Right ventricle myocardium inferior (tissue), 1 donor: ENCODE measurements at regions not wholly inside any gene's neighbourhood (a gene's known extent, or its start where the extent isn't known, plus 50 kb on each side); places are given as distances from the start of the nearest gene placed in this dataset.
A peak's percentile ranks its signal among the peaks of the same experiment; 100 is the strongest.

Experiments used
- ATAC-seq: fragments of 200-7000 bp; cut with Tn5 transposase; one replicate; pipeline ENCODE4 v1.9.1; 2020; ENCODE audit warnings: mild to moderate bottlenecking, moderate library complexity
- DNase-seq: peaks from one replicate; pipeline ENCODE4 v3.0.0; 2021; ENCODE audit errors: missing footprints
- intact Hi-C: fragments of 100-400 bp; cut with DNase I; formaldehyde crosslinking; loops from one replicate; pipeline ENCODE4 v1.11.0; 2022
- donor health status: DM: no; HTN: yes; CAD: no; lungs with severe emphysema.

GRCh38 chr2:215756346-215756730, 257.0 kb downstream of the MREG start:
- ATAC-seq (no peak), DNase-seq (no peak)
- intact Hi-C loops: no loop called here

GRCh38 chr2:215755641-215756345, 257.6 kb downstream of the MREG start:
- ATAC-seq (no peak), DNase-seq (no peak)
- intact Hi-C loops: no loop called here

GRCh38 chr2:215754546-215754945, 258.8 kb downstream of the MREG start:
- ATAC-seq: peak; percentile 47
- intact Hi-C loops: no loop called here
- no peak for DNase-seq

GRCh38 chr2:215753808-215754207, 259.5 kb downstream of the MREG start:
- ATAC-seq (no peak), DNase-seq (no peak)
- intact Hi-C loops: no loop called here

- DNase-seq: no peak
- intact Hi-C loops: no loop called here
- no peak for ATAC-seq
Measured at GRCh38 chr2:215752991-215753390, 260.4 kb downstream of the MREG start.

GRCh38 chr2:215752436-215752835, 260.9 kb downstream of the MREG start:
- DNase-seq (no peak), ATAC-seq (no peak)
- intact Hi-C loops: no loop called here

GRCh38 chr2:215751911-215752272, 261.5 kb downstream of the MREG start:
- DNase-seq: no peak
- intact Hi-C loops: no loop called here

GRCh38 chr2:215751200-215751910, 262.0 kb downstream of the MREG start:
- no peak for DNase-seq
- intact Hi-C loops: no loop called here
- ATAC-seq: no peak

More at GRCh38 chr2:215751911-215752272, 261.5 kb downstream of the MREG start:
- no peak for ATAC-seq

GRCh38 chr2:215750763-215751162, 262.6 kb downstream of the MREG start:
- intact Hi-C loops: no loop called here
- ATAC-seq (no peak), DNase-seq (no peak)

- DNase-seq (peak; percentile 87), ATAC-seq (peak; percentile 80)
- intact Hi-C loops: no loop called here
Measured at GRCh38 chr2:215749092-215749957, 264.0 kb downstream of the MREG start.

- intact Hi-C loops: no loop called here
- peak; percentile 57 for ATAC-seq
- no peak for DNase-seq
Measured at GRCh38 chr2:215748446-215748845, 264.9 kb downstream of the MREG start.

GRCh38 chr2:215746887-215747615, 266.3 kb downstream of the MREG start:
- intact Hi-C loops: no loop called here
- DNase-seq (no peak), ATAC-seq (no peak)

- intact Hi-C loops: no loop called here
- ATAC-seq (no peak), DNase-seq (no peak)
Measured at GRCh38 chr2:215746226-215746886, 267.0 kb downstream of the MREG start.

GRCh38 chr2:215745331-215745730, 268.0 kb downstream of the MREG start:
- intact Hi-C loops: no loop called here
- no peak for ATAC-seq
- DNase-seq: no peak

GRCh38 chr2:215744514-215744913, 268.8 kb downstream of the MREG start:
- intact Hi-C loops: no loop called here
- no peak for ATAC-seq

GRCh38 chr2:215743066-215743465, 270.3 kb downstream of the MREG start:
- ATAC-seq: no peak
- DNase-seq: no peak
- intact Hi-C loops: no loop called here

More at GRCh38 chr2:215744514-215744913, 268.8 kb downstream of the MREG start:
- no peak for DNase-seq

GRCh38 chr2:215742021-215742420, 271.3 kb downstream of the MREG start:
- DNase-seq (no peak), ATAC-seq (no peak)

GRCh38 chr2:215740071-215740470, 273.3 kb downstream of the MREG start:
- ATAC-seq (no peak), DNase-seq (no peak)
- intact Hi-C loops: no loop called here

More at GRCh38 chr2:215742021-215742420, 271.3 kb downstream of the MREG start:
- intact Hi-C loops: no loop called here
